ENCODE measurements at regions not wholly inside any gene's neighbourhood (a gene's known extent, or its start where the extent isn't known, plus 50 kb on each side); places are given as distances from the start of the nearest gene placed in this dataset.
"Not testable (repeated sequence)": the region's sequence is repeated elsewhere in the genome, so short reads cannot be mapped to it uniquely, and the experiment has no call there.

DNA sequence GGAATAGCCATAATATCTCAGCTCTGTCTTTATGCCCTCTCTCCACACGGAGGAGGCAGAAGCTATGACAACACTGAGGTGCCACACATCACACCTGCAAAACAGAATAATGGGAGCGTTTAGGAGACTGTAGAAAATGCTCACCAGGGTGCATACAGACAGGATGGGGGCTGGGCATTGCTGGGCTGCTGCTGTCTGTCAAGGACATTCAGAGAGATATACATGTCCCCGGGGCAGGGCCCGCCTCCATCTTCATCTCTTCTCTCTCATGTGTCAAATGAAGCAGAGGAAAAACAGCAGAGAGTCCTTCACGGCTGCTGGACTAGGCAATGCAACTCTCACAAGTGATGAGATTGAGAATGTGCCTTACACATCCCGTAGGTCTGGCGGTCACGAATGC is 65.3 kb upstream of the DHRSX start:
- Histone ChIP-seq H3K27ac (ENCODE audit: low read depth, low read length) (no peak overlapping the region), H3K9me3 (ENCODE audit: control insufficient read depth, insufficient read depth, low read length) (no peaks in the 10 kb centered on the region), H3K4me2 (ENCODE audit: low read length) (no peak overlapping the region)

DNA sequence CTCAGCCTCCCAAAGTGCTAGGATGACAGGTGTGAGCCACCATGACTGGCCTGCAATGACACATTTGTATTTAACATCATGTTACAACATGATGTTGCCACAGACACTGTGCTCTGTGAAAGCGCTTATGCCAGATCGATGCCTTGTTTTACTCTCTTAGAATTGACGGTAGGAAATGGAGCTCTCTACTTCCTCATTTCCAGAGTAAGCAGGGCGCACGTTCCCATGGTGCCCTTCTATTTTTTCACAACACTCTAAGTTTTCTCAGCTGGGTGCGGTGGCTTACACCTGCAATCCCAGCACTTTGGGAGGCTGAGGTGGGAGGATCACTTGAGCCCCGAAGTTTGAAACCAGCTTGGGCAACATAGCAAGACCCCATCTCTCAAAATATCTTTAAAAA is 60.7 kb upstream of the DHRSX start:
- no peaks in the 10 kb centered on the region for H4K20me1 ChIP-seq (ENCODE audit: control insufficient read depth, insufficient read depth, low read depth, low read length)
- H3K9me3 ChIP-seq (ENCODE audit: control insufficient read depth, insufficient read depth, low read length) = no peaks in the 10 kb centered on the region
- H3F3A ChIP-seq (ENCODE audit: control insufficient read depth, insufficient read depth) = no peaks in the 10 kb centered on the region
- no peak overlapping the region for H3K27ac ChIP-seq (ENCODE audit: low read depth, low read length)
- TF ChIP-seq CTCF (IDR thresholded peaks at IDR 0.05; ENCODE audit: low read depth, low read length, poor library complexity, severe bottlenecking) = no peak
- TF ChIP-seq EZH2phosphoT487 (IDR thresholded peaks at IDR 0.05; ENCODE audit: borderline replicate concordance, low read length) = no peak
- no peak overlapping the region for H3K4me3 ChIP-seq (ENCODE audit: low read length)
- H3K4me1 ChIP-seq (ENCODE audit: control insufficient read depth, low read length) = no peaks in the 10 kb centered on the region
- no peak overlapping the region for H3K4me2 ChIP-seq (ENCODE audit: low read length)
- H3K79me2 ChIP-seq (ENCODE audit: control insufficient read depth, low read length) = no peaks in the 10 kb centered on the region
- H3K9me2 ChIP-seq (replicated peaks; ENCODE audit: control insufficient read depth, low read length) = no peaks in the 10 kb centered on the region
- no peaks in the 10 kb centered on the region for H3K36me3 ChIP-seq (ENCODE audit: control insufficient read depth, low read length)
- no peaks in the 10 kb centered on the region for H3K27me3 ChIP-seq (ENCODE audit: control insufficient read depth, low read length)

More for the DNA sequence above, 65.3 kb upstream of the DHRSX start:
- no peaks in the 10 kb centered on the region for H3F3A ChIP-seq (ENCODE audit: control insufficient read depth, insufficient read depth)
- H3K4me1 ChIP-seq (ENCODE audit: control insufficient read depth, low read length) = no peaks in the 10 kb centered on the region
- no peaks in the 10 kb centered on the region for H3K79me2 ChIP-seq (ENCODE audit: control insufficient read depth, low read length)
- no peaks in the 10 kb centered on the region for H3K36me3 ChIP-seq (ENCODE audit: control insufficient read depth, low read length)
- H3K4me3 ChIP-seq (ENCODE audit: low read length) = no peak overlapping the region
- no peak for TF ChIP-seq EZH2phosphoT487 (IDR thresholded peaks at IDR 0.05; ENCODE audit: borderline replicate concordance, low read length)
- TF ChIP-seq CTCF (IDR thresholded peaks at IDR 0.05; ENCODE audit: low read depth, low read length, poor library complexity, severe bottlenecking) = no peak
- H3K9me2 ChIP-seq (replicated peaks; ENCODE audit: control insufficient read depth, low read length) = no peaks in the 10 kb centered on the region
- H3K27me3 ChIP-seq (ENCODE audit: control insufficient read depth, low read length) = no peaks in the 10 kb centered on the region
- H4K20me1 ChIP-seq (ENCODE audit: control insufficient read depth, insufficient read depth, low read depth, low read length) = no peaks in the 10 kb centered on the region

- H3K4me1 ChIP-seq (ENCODE audit: control insufficient read depth, low read length) = no peaks in the 10 kb centered on the region
- H3K27me3 ChIP-seq (ENCODE audit: control insufficient read depth, low read length) = no peaks in the 10 kb centered on the region
- H3K27ac ChIP-seq (ENCODE audit: low read depth, low read length) = no peak overlapping the region
- no peaks in the 10 kb centered on the region for H4K20me1 ChIP-seq (ENCODE audit: control insufficient read depth, insufficient read depth, low read depth, low read length)
- no peaks in the 10 kb centered on the region for H3K9me3 ChIP-seq (ENCODE audit: control insufficient read depth, insufficient read depth, low read length)
- H3K79me2 ChIP-seq (ENCODE audit: control insufficient read depth, low read length) = no peaks in the 10 kb centered on the region
- H3K4me2 ChIP-seq (ENCODE audit: low read length) = no peak overlapping the region
- H3K36me3 ChIP-seq (ENCODE audit: control insufficient read depth, low read length) = no peaks in the 10 kb centered on the region
- TF ChIP-seq EZH2phosphoT487 (IDR thresholded peaks at IDR 0.05; ENCODE audit: borderline replicate concordance, low read length) (no peak), CTCF (IDR thresholded peaks at IDR 0.05; ENCODE audit: low read depth, low read length, poor library complexity, severe bottlenecking) (no peak)
- no peaks in the 10 kb centered on the region for H3F3A ChIP-seq (ENCODE audit: control insufficient read depth, insufficient read depth)
- no peak overlapping the region for H3K4me3 ChIP-seq (ENCODE audit: low read length)
- H3K9me2 ChIP-seq (replicated peaks; ENCODE audit: control insufficient read depth, low read length) = no peaks in the 10 kb centered on the region
These were observed 58.3 kb upstream of the DHRSX start for GRCh38 chrX:2559124-2559523.

GRCh38 chrX:2554891-2555290 is 54.1 kb upstream of the DHRSX start:
- Histone ChIP-seq H3K4me1 (ENCODE audit: control insufficient read depth, low read length) (no peaks in the 10 kb centered on the region), H3K27ac (ENCODE audit: low read depth, low read length) (no peak overlapping the region), H3K9me3 (ENCODE audit: control insufficient read depth, insufficient read depth, low read length) (no peaks in the 10 kb centered on the region), H3K36me3 (ENCODE audit: control insufficient read depth, low read length) (no peaks in the 10 kb centered on the region), H4K20me1 (ENCODE audit: control insufficient read depth, insufficient read depth, low read depth, low read length) (no peaks in the 10 kb centered on the region), H3K9me2 (replicated peaks; ENCODE audit: control insufficient read depth, low read length) (no peaks in the 10 kb centered on the region), H3K79me2 (ENCODE audit: control insufficient read depth, low read length) (no peaks in the 10 kb centered on the region), H3K27me3 (ENCODE audit: control insufficient read depth, low read length) (peaks cover 10% of the 10 kb centered on the region; the same call in 1 of the 2 replicates), H3K4me3 (ENCODE audit: low read length) (no peak overlapping the region), H3K4me2 (ENCODE audit: low read length) (no peak overlapping the region), H3F3A (ENCODE audit: control insufficient read depth, insufficient read depth) (no peaks in the 10 kb centered on the region)
- TF ChIP-seq EZH2phosphoT487 (IDR thresholded peaks at IDR 0.05; ENCODE audit: borderline replicate concordance, low read length) = no peak
- TF ChIP-seq CTCF (IDR thresholded peaks at IDR 0.05; ENCODE audit: low read depth, low read length, poor library complexity, severe bottlenecking) = no peak

DNA sequence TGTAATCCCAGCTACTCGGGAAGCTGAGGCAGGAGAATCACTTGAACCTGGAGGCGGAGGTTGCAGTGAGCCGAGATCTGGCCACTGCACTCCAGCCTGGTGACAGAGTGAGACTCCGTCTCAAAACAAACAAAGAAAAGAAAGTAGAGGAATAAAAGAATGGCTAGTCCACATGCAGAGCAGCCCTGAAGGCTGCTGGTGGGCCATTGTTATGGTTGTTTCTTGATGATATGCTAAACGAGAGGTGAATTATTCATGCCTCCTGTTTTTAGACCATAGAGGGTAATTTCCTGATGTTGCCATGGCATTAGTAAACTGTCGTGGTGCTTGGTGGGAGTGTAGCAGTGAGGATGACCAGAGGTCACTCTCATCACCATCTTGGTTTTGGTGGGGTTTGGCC is 53.3 kb upstream of the DHRSX start:
- H3K36me3 ChIP-seq (ENCODE audit: control insufficient read depth, low read length); H3K9me3 ChIP-seq (ENCODE audit: control insufficient read depth, insufficient read depth, low read length); H3K27ac ChIP-seq (ENCODE audit: low read depth, low read length); H4K20me1 ChIP-seq (ENCODE audit: control insufficient read depth, insufficient read depth, low read depth, low read length); H3K4me3 ChIP-seq (ENCODE audit: low read length); H3K9me2 ChIP-seq (replicated peaks; ENCODE audit: control insufficient read depth, low read length); H3K4me2 ChIP-seq (ENCODE audit: low read length); H3K79me2 ChIP-seq (ENCODE audit: control insufficient read depth, low read length); H3K4me1 ChIP-seq (ENCODE audit: control insufficient read depth, low read length); H3F3A ChIP-seq (ENCODE audit: control insufficient read depth, insufficient read depth); H3K27me3 ChIP-seq (ENCODE audit: control insufficient read depth, low read length): not testable (repeated sequence)

All from DOHH2 (cell line).